Neural cell (in vitro differentiated cells): ENCODE measurements at regions not wholly inside any gene's neighbourhood (a gene's known extent, or its start where the extent isn't known, plus 50 kb on each side); places are given as distances from the start of the nearest gene placed in this dataset.

ENCODE experiments used
- EZH2 ChIP-seq: fragments of 200-600, 300-800 bp; shearing (Covaris generic), sonication (generic); IDR thresholded peaks from 2 replicates; pipeline ENCODE4 v1.6.1; 2014; ENCODE audit warnings: antibody characterized with exemption, low read length, borderline replicate concordance, mild to moderate bottlenecking; ENCODE audit not compliant: insufficient read depth, poor library complexity, severe bottlenecking
- TF ChIP-seq, protein P1 (sequence below): fragments of 450-650 bp; IDR thresholded peaks from 2 replicates; pipeline ENCODE4 v1.5.1; 2014; ENCODE audit warnings: antibody characterized with exemption, mild to moderate bottlenecking, moderate library complexity; ENCODE audit not compliant: poor library complexity, severe bottlenecking

DNA sequence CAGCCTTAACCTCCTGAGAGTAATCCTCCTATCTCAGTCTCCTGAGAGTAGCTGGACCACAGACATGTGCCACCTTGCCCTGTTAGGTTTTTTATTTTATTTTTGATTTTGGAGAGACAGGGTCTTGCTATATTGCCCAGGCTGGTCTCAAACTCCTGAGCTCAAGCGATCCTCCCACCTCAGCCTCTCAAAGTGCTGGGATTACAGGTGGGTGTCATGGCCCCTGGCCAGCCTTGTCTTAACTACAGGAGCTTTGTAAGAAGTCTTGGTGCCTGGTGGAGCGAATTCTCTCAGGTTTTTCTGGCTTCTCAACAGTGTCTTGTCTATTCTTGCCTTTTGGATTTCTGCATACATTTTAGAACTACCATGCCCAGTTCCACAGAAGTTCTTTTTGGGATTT, 546.4 kb downstream of the TBC1D22A start:
- no peak for TF ChIP-seq EZH2
- TF ChIP-seq, protein P1, sequence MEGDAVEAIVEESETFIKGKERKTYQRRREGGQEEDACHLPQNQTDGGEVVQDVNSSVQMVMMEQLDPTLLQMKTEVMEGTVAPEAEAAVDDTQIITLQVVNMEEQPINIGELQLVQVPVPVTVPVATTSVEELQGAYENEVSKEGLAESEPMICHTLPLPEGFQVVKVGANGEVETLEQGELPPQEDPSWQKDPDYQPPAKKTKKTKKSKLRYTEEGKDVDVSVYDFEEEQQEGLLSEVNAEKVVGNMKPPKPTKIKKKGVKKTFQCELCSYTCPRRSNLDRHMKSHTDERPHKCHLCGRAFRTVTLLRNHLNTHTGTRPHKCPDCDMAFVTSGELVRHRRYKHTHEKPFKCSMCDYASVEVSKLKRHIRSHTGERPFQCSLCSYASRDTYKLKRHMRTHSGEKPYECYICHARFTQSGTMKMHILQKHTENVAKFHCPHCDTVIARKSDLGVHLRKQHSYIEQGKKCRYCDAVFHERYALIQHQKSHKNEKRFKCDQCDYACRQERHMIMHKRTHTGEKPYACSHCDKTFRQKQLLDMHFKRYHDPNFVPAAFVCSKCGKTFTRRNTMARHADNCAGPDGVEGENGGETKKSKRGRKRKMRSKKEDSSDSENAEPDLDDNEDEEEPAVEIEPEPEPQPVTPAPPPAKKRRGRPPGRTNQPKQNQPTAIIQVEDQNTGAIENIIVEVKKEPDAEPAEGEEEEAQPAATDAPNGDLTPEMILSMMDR, result no peak
